GM23248 (cell line): ENCODE measurements at regions not wholly inside any gene's neighbourhood (a gene's known extent, or its start where the extent isn't known, plus 50 kb on each side); places are given as distances from the start of the nearest gene placed in this dataset.
"Not testable (repeated sequence)": the region's sequence is repeated elsewhere in the genome, so short reads cannot be mapped to it uniquely, and the experiment has no call there.

Experiments used
- DNase-seq: peaks from one replicate; pipeline ENCODE4 v3.0.0-alpha.2; 2015
- H2AFZ ChIP-seq: fragments of 200-600 bp; sonication (generic); 2 replicates; pipeline ENCODE4 v1.6.1; 2016; ENCODE audit warnings: antibody characterized with exemption
- H3F3A ChIP-seq: fragments of 200-600 bp; sonication (generic); 2 replicates; pipeline ENCODE4 v1.6.1; 2016; ENCODE audit warnings: mild to moderate bottlenecking, antibody characterized with exemption, mixed run types; ENCODE audit not compliant: insufficient read depth
- H3K27ac ChIP-seq: fragments of 200-600 bp; sonication (generic); 2 replicates; pipeline ENCODE4 v1.5.1; 2016; ENCODE audit warnings: mild to moderate bottlenecking
- H3K27me3 ChIP-seq: fragments of 200-600 bp; sonication (generic); replicated peaks from 2 replicates; pipeline ENCODE4 v1.6.1; 2016; ENCODE audit warnings: mild to moderate bottlenecking; ENCODE audit not compliant: insufficient read depth
- H3K36me3 ChIP-seq: fragments of 200-600 bp; sonication (generic); 2 replicates; pipeline ENCODE4 v1.6.1; 2016; ENCODE audit warnings: low read depth, mild to moderate bottlenecking
- H3K4me1 ChIP-seq: fragments of 200-600 bp; sonication (generic); 2 replicates; pipeline ENCODE4 v1.6.1; 2016; ENCODE audit warnings: mild to moderate bottlenecking; ENCODE audit not compliant: insufficient read depth
- H3K4me2 ChIP-seq: fragments of 200-600 bp; sonication (generic); one replicate; pipeline ENCODE4 v1.6.1; 2016; ENCODE audit warnings: mild to moderate bottlenecking; ENCODE audit not compliant: unreplicated experiment
- H3K4me3 ChIP-seq: fragments of 200-600 bp; sonication (generic); 2 replicates; pipeline ENCODE4 v1.5.1; 2016; ENCODE audit warnings: mild to moderate bottlenecking
- H3K79me2 ChIP-seq: fragments of 200-600 bp; sonication (generic); 2 replicates; pipeline ENCODE4 v1.6.1; 2016; ENCODE audit warnings: mild to moderate bottlenecking; ENCODE audit not compliant: insufficient read depth
- H3K9ac ChIP-seq: fragments of 200-600 bp; sonication (generic); 2 replicates; pipeline ENCODE4 v1.6.1; 2016; ENCODE audit warnings: mild to moderate bottlenecking
- H3K9me2 ChIP-seq: fragments of 200-600 bp; sonication (generic); 2 replicates; pipeline ENCODE4 v1.6.1; 2016; ENCODE audit warnings: mixed run types, mild to moderate bottlenecking, moderate library complexity; ENCODE audit not compliant: insufficient read depth
- H3K9me3 ChIP-seq: fragments of 200-600 bp; sonication (generic); one replicate; pipeline ENCODE4 v1.6.1; 2017; ENCODE audit warnings: low read depth
- H4K20me1 ChIP-seq: fragments of 200-600 bp; sonication (generic); 2 replicates; pipeline ENCODE4 v1.6.0; 2016; ENCODE audit not compliant: insufficient read depth
- EZH2 ChIP-seq: fragments of 200-600 bp; sonication (generic); IDR thresholded peaks from 2 replicates; pipeline ENCODE4 v1.6.1; 2018; ENCODE audit warnings: antibody characterized with exemption, mild to moderate bottlenecking; ENCODE audit not compliant: insufficient read depth, poor library complexity, severe bottlenecking
- EZH2phosphoT487 ChIP-seq: fragments of 200-600 bp; sonication (generic); IDR thresholded peaks from 2 replicates; pipeline ENCODE4 v1.6.1; 2018; ENCODE audit warnings: antibody characterized with exemption, moderate library complexity, mild to moderate bottlenecking, low read depth; ENCODE audit not compliant: insufficient read depth
- WGBS, 2 experiments: methylation state at CpG; one replicate each; pipeline ENCODE4 v1.1.6; 2015 to 2017; ENCODE audit warnings: low lambda C conversion rate in 2 of 2, low coverage in 1 of 2; ENCODE audit errors: missing lambda C conversion rate in 2 of 2; 5-methylcytosine and 5-hydroxymethylcytosine counted together
- in situ Hi-C: fragments of 300-500 bp; cut with MboI; formaldehyde crosslinking; loops from 2 replicates; pipeline ENCODE4 v1.15.0; 2020

GRCh38 chr12:131463174-131463573 is 247.7 kb upstream of the SFSWAP start:
- DNase-seq: no peak
- Histone ChIP-seq H4K20me1 (no peaks in the 10 kb centered on the region), H3K27ac (no peak overlapping the region), H3K9ac (no peak overlapping the region), H3K9me2 (no peaks in the 10 kb centered on the region), H3K27me3 (no peaks in the 10 kb centered on the region), H3K9me3 (no peaks in the 10 kb centered on the region), H2AFZ (no peak overlapping the region), H3K79me2 (no peaks in the 10 kb centered on the region), H3K4me1 (no peaks in the 10 kb centered on the region), H3K36me3 (no peaks in the 10 kb centered on the region), H3F3A (no peaks in the 10 kb centered on the region), H3K4me3 (no peak overlapping the region), H3K4me2 (no peak overlapping the region)
- WGBS, 2 experiments: 27 to 31% methylated on average over 4 of the region's 4 CpGs
- in situ Hi-C loops: no loop called here
- TF ChIP-seq EZH2phosphoT487: no peak
- no peak for TF ChIP-seq EZH2

DNA sequence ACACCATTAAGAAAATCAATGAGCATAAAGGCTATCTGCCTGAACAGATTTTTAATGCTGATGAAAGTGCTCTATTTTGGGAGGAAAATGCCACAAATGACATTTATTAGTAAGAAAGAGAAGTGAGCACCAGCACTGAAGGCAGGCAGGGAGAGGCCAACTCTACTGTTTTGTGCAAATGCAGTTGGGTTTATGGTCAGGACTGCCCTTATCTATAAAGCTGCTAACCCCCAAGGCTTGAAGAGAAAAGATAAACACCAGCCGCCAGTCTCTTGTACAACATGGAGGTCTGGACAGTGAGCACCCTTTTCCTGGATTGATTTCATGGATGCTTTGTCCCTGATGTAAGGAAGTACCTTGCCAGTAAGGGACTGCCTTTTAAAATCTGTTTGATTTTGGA is 246.8 kb upstream of the SFSWAP start:
- Histone ChIP-seq H3K9me2 (no peaks in the 10 kb centered on the region), H3F3A (no peaks in the 10 kb centered on the region), H4K20me1 (no peaks in the 10 kb centered on the region), H3K9me3 (no peaks in the 10 kb centered on the region), H3K9ac (no peak overlapping the region), H3K27me3 (no peaks in the 10 kb centered on the region), H3K27ac (no peak overlapping the region), H3K4me1 (no peaks in the 10 kb centered on the region), H3K79me2 (no peaks in the 10 kb centered on the region), H2AFZ (no peak overlapping the region), H3K36me3 (no peaks in the 10 kb centered on the region), H3K4me3 (no peak overlapping the region), H3K4me2 (no peak overlapping the region)
- in situ Hi-C loops: no loop called here
- no peak for TF ChIP-seq EZH2
- TF ChIP-seq EZH2phosphoT487: no peak
- 48 to 65% methylated on average over 1 of the region's 1 CpG for WGBS, 2 experiments
- no peak for DNase-seq

GRCh38 chr12:131466306-131466705 is 244.6 kb upstream of the SFSWAP start:
- H4K20me1 ChIP-seq: no peaks in the 10 kb centered on the region
- H3F3A ChIP-seq: no peaks in the 10 kb centered on the region
- no peaks in the 10 kb centered on the region for H3K36me3 ChIP-seq
- no peak overlapping the region for H3K9ac ChIP-seq
- H3K27me3 ChIP-seq: no peaks in the 10 kb centered on the region
- in situ Hi-C loops: no loop called here
- no peaks in the 10 kb centered on the region for H3K4me1 ChIP-seq
- H3K9me3 ChIP-seq: no peaks in the 10 kb centered on the region
- H3K79me2 ChIP-seq: no peaks in the 10 kb centered on the region
- TF ChIP-seq EZH2 (no peak), EZH2phosphoT487 (no peak)
- no peak overlapping the region for H2AFZ ChIP-seq
- H3K4me3 ChIP-seq: no peak overlapping the region
- WGBS, 2 experiments: 40 to 48% methylated on average over 4 to 5 of the region's 5 CpGs
- H3K4me2 ChIP-seq: no peak overlapping the region
- H3K9me2 ChIP-seq: no peaks in the 10 kb centered on the region
- no peak overlapping the region for H3K27ac ChIP-seq
- DNase-seq: no peak

- no peaks in the 10 kb centered on the region for H3K9me2 ChIP-seq
Observed at GRCh38 chr12:131466932-131467331, 244.0 kb upstream of the SFSWAP start.

GRCh38 chr12:131468206-131468605 is 242.7 kb upstream of the SFSWAP start:
- Histone ChIP-seq H3K9ac (no peak overlapping the region), H3K27ac (no peak overlapping the region), H3K9me2 (no peaks in the 10 kb centered on the region), H3K27me3 (no peaks in the 10 kb centered on the region), H3K36me3 (no peaks in the 10 kb centered on the region), H3F3A (no peaks in the 10 kb centered on the region), H3K4me2 (no peak overlapping the region), H2AFZ (no peak overlapping the region), H3K9me3 (no peaks in the 10 kb centered on the region), H3K4me1 (no peaks in the 10 kb centered on the region), H3K4me3 (no peak overlapping the region), H4K20me1 (no peaks in the 10 kb centered on the region), H3K79me2 (no peaks in the 10 kb centered on the region)
- in situ Hi-C loops: no loop called here
- no peak for DNase-seq
- TF ChIP-seq EZH2: no peak
- no peak for TF ChIP-seq EZH2phosphoT487
- WGBS, 2 experiments: 46 to 50% methylated on average over 5 of the region's 5 CpGs

More at GRCh38 chr12:131466932-131467331, 244.0 kb upstream of the SFSWAP start:
- H3K36me3 ChIP-seq: no peaks in the 10 kb centered on the region
- no peaks in the 10 kb centered on the region for H3F3A ChIP-seq
- H4K20me1 ChIP-seq: no peaks in the 10 kb centered on the region
- TF ChIP-seq EZH2phosphoT487 (no peak), EZH2 (no peak)
- H3K79me2 ChIP-seq: no peaks in the 10 kb centered on the region
- in situ Hi-C loops: no loop called here
- H3K27me3 ChIP-seq: no peaks in the 10 kb centered on the region
- WGBS, 2 experiments: 35 to 46% methylated on average over 4 of the region's 4 CpGs
- no peaks in the 10 kb centered on the region for H3K9me3 ChIP-seq
- no peak overlapping the region for H3K9ac ChIP-seq
- no peak overlapping the region for H3K4me2 ChIP-seq
- no peak overlapping the region for H3K27ac ChIP-seq
- H3K4me1 ChIP-seq: no peaks in the 10 kb centered on the region
- H3K4me3 ChIP-seq: no peak overlapping the region
- H2AFZ ChIP-seq: no peak overlapping the region
- DNase-seq: no peak

DNA sequence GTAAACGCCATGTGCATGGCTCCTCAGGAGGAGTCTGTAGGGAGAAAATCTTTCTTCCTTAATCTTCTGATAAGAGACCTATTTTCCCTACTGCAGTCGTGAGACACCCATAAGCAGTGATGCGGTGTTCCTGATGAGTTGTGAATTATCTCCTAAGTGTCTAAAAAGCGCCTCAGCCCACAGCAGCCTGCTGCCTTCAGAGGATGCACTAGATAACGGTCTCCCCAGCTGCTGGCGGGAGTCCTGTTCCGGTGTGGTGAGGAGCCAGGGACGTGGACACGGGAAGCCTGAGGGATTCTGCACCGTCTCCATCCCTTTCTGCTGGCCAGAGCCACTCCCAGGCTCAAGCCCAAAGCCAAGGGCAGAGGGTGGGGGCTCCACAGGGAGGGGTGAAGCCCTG is 240.9 kb upstream of the SFSWAP start:
- 46% methylated on average over 3 to 4 of the region's 10 CpGs for WGBS, 2 experiments
- H3F3A ChIP-seq, in situ Hi-C loops, H3K9me2 ChIP-seq, H3K4me2 ChIP-seq, H3K36me3 ChIP-seq, H3K27ac ChIP-seq, H3K9ac ChIP-seq, DNase-seq, H3K4me3 ChIP-seq, H3K79me2 ChIP-seq, H2AFZ ChIP-seq, H3K9me3 ChIP-seq, H3K27me3 ChIP-seq, H3K4me1 ChIP-seq, H4K20me1 ChIP-seq: not testable (repeated sequence)
